HG02588 (cell line): ENCODE measurements at regions not wholly inside any gene's neighbourhood (a gene's known extent, or its start where the extent isn't known, plus 50 kb on each side); places are given as distances from the start of the nearest gene placed in this dataset.
"Not testable (repeated sequence)": the region's sequence is repeated elsewhere in the genome, so short reads cannot be mapped to it uniquely, and the experiment has no call there.

Experiments used
- ATAC-seq: cut with Tn5 transposase; IDR thresholded peaks from one replicate; pipeline ENCODE4 v1.9.1; 2021; ENCODE audit warnings: mild to moderate bottlenecking, moderate library complexity; ENCODE audit not compliant: unreplicated experiment

DNA sequence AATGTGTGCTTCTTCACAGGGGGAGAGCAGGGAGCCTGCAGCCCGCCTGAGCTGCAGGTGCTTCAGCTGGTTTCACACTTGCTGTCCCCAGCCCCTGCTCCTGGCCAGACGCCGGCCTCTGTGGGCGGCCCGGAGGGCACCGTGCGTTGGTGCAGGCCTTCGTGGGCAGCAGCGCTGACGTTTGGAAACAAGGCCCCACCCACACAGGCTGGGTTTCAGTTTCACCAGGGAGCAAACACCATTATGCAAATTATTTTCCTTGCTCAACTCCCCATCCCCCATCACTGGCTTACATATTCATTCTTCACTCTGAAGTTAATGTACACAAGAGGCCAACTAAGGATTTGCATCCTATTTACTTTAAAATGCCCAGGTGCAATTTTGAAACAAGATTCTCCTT lies 343.2 kb downstream of the BCL2L11 start:
- ATAC-seq, result peak; percentile 93

DNA sequence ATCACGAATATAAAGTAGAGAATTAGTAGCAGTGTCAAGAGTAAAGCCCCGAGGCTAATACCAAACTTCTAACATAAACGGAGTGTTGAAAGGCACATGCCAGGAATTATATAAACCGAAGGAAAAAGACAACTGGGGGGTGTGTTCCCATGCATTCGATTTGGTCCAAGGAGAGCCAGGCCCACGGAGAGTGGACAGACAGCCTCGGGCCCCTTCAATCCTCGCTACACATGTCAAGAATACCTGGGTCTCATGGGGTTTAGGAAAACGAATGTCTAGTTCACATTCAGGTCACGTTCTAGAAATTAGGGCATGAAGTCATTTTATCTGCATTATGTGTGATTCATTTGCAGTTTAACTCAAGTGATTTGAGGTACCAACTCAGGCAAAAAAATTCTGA lies 343.7 kb downstream of the BCL2L11 start:
- not testable (repeated sequence) for ATAC-seq

DNA sequence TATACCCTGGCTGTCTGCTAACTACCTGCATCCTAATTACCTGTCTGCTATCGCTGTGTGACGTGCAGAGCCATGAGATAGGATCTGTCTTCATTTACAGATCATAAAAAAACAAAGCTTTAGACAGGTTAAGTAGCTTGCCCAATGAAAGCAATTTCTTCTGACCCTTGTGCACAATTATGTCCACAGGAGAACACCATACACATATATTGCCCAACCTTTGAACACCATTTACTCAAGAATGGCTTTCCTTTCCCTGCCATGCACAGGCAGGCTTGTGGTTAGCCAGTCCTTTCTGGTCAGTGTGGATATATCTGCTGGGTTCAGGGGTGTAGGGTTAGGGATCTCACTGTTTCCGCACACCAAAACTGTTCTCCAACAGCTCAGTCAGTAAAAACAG lies 344.8 kb downstream of the BCL2L11 start:
- not testable (repeated sequence) for ATAC-seq

DNA sequence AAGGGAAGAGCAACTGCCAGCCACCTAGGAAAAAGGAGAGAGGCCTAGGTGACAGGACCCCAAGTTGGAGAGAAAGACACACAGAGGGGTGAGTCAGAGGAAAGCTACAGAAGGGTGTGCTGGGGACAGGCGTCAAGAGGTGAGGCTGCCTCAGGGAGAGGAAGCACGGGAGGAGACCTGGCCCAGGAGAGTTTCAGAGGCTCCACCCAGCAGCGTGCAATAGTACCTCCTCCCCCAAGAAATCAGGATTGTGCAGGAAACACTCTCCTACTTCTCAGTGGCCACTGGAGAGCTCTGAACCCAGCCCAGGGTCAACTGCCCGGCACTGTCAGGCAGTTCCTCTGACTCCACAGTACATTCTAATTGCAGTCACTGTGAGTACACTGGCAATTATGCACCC lies 346.0 kb downstream of the BCL2L11 start:
- not testable (repeated sequence) for ATAC-seq

DNA sequence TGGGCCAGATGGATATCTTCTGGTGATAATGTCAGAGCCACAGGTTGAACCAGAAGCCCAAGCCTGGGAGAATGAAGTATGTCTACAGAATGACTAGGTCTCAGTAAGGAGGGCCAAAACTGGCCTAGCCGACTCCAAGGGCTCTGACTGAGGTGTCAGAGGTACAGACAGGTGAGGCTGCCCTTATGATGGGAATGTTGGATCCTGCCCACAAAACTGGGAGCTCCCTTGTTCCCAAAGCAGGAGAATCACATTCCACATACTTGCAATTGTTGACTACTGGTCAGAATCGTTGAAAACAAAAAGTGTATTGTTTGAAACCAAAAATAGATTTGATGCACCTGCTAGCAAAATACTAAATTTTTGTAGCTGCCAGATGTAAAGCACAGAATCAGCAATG lies 350.2 kb downstream of the BCL2L11 start:
- not testable (repeated sequence) for ATAC-seq

DNA sequence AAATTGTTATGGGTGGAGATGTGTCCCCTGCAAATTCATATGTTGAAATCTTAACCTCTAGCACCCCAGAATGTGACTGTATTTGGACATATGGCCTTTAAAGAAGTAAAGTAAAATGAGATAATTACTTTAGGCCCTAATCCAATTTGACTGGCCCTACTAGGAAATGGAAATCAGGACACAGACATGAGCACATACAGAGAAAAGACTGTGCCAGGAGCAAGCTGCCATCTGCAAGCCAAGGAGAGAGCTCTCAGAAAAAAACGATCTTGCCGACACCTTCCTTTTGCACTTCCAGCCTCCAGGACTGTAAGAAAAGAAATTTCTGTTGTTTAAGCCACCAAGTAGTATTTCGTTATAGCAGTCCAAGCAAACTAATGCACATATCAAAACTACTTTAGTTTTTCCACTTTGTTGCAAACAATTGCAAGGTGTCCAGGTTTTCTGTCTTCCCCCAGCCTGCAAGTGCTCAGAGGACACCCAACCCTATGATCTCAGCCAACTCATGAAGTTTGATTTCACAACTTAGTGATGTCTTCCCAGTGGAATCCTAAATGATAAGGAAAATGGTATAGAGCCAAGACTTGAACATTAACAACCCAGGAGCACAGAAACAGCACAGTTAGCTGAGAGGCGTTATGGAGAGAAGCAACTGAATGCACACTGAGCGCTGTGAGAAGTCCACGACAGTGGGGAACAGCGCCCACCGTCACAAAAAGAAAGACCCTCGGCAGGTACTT lies 351.2 kb downstream of the BCL2L11 start:
- ATAC-seq, result not testable (repeated sequence)

DNA sequence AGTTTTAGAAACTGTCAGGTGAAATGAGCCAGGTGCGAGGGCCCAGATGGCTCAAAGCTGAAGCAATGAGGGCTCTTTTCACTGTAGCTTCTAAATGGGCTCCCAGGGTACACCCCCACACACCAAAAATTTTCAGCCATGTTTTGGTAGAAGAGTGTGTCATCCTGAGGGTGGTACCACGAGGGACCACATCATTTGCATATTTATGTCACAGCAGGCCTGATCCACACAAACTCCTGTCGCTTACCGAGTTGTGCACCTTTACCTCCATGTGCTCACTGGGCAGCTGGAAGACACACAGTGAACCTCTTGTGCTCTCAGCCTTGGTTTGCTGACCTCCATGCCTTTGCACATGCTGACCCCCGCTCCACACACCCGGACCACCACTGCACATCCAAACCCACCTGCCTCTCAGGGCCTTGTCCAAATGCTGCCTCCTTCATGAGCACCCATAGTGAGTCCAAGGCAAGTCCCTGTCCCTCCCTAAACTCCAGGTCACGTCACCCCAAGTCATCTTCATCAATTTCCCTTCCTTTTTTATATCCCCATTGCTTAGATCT lies 352.2 kb downstream of the BCL2L11 start:
- ATAC-seq, result not testable (repeated sequence)

DNA sequence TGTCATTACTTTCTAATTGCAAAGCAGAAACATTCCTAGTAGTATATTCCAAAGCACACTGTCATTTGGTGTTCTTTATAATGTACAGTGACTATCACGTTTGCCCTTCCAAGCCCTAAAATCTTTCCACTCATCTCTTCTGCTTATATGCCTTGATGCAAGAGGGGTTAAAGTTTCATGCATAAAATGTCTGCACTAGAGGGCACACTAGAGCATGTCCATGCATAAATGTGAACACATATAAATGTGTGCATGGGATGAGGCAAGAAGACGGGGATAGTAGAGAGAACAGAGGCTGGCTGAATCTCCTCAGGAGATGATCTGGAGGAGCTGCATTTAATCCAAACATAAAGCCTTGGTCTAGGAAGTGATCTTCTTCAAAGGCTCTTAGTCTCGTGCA lies 352.8 kb downstream of the BCL2L11 start:
- not testable (repeated sequence) for ATAC-seq

DNA sequence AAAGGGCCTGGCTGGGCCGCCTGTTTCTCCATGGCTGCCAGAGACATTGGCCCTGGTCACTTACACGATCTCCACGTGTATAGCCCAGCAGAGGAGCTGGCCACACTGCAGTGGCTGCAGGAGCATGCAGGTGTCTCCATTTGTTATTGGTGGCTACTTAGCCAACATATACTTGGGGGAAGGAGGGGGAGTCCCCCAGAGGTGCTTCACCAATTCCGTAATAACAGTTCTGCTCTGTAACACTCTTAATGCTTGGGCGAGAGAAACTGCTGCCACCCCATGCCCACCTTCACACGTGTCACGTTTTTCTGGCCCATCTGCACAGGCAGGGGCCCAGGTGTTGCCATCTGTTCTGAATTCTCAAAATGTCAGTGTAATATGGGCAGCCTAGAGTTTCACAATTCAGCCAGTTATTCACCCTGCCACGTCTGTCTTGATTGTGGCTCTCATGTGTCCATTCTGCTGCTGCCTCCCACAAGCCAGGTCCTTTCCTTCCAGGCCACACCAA lies 353.5 kb downstream of the BCL2L11 start:
- ATAC-seq, result not testable (repeated sequence)

DNA sequence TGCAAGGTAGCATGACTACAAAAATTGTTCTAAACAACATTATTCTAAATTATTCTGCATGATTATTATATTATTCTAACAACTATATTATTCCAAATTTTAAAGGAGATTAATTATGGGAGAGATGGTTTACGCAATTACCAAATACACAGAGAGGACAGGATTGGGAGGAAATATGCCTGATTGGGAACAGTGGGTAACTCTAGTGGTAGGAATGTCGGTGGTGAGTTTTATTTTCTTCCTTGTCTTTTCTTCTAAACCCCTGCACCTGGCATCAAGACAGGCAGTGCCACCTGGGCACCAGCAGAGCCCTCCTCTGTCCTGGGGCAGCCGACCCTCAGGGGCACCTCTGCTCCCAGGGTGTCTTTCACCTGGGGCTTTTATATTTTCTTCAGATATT lies 357.6 kb downstream of the BCL2L11 start:
- ATAC-seq, result not testable (repeated sequence)

DNA sequence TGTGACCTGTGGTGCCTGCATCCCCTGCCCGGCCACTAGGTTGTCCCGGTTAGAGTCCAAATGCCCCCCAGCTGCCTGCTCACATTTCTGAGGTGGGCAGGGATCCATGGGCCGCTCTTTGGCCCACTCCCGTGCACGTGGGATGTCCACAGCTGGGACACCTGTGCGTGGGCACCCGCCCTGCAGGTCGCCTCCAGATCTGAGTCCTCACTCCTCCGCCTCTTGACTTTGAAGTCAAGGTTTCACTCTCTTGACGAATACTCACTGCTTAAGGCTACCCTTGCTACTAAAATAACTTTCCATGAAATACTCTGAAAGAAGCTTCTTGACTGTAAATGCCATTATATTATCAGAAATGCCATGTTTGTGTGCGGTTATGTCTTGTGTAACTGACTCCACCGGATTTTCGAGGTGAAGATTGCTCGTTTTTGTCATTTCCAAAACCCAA lies 358.2 kb downstream of the BCL2L11 start:
- ATAC-seq, result peak; percentile 62

DNA sequence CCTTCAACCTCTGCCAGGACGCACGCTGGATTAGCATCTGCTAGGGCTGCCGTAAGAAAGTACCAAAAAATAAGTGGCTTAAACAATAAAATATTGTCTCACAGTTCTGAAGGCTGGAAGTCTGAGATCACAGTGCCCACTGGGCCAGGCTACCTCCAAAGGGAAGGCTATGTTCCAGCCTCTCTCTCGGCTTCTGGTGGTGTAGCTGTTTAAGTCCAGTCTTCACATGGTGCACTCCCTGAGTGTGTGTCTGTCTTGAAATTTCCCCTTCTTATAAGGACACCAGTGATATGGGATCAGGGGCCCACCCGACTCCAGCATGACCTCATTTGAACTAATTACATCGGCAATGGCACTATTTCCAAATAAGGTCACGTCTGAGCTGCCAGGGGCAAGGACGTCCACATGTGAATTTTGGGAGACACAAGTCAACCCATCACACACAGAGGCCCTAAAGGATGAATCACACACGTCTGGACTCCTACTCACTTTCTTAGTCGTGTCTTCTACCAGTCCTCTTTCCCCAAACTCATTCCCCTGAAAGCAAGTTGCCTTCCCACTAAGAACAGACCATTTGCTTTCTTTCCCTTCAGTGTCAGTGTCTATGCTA lies 359.4 kb downstream of the BCL2L11 start:
- ATAC-seq, result not testable (repeated sequence)

DNA sequence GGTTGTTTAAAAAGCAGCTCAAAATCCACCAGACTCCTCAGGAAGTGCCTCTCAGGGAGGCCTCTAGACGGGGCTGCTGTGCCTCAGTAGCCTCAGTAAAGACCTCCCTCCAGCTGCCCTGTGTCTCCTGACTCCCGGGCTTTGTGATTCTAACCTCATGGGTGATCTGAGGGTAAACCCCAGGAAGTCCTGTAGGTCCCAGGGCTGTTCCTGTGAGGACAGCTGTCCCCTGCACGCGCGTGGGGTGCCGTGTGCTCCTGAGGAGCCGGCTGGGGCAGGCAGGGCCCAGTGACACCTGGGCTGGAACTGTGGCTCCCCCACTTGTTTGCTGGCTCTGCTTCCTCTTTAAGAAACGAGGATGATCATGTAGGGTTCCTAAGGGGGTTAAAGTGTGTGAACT lies 359.9 kb downstream of the BCL2L11 start:
- ATAC-seq, result not testable (repeated sequence)

DNA sequence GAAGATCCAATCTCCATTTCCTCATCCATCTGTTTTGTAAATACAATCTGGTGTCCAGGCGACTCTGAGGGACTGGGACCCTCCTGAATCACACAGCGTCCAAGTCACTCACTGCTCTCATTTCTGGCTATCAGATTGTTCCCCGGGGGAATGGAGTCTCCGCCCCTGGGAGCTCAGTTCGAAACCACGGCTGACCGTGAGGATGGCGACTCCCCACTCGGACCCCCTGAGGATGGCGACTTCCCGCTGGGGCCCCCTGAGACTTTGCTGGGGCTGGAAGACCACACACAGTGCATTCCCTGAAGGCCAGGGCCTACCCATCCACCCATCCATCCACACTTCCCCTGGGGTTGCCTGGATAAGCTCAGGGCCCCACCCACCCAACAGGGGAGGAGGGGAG lies 360.5 kb downstream of the BCL2L11 start:
- not testable (repeated sequence) for ATAC-seq

DNA sequence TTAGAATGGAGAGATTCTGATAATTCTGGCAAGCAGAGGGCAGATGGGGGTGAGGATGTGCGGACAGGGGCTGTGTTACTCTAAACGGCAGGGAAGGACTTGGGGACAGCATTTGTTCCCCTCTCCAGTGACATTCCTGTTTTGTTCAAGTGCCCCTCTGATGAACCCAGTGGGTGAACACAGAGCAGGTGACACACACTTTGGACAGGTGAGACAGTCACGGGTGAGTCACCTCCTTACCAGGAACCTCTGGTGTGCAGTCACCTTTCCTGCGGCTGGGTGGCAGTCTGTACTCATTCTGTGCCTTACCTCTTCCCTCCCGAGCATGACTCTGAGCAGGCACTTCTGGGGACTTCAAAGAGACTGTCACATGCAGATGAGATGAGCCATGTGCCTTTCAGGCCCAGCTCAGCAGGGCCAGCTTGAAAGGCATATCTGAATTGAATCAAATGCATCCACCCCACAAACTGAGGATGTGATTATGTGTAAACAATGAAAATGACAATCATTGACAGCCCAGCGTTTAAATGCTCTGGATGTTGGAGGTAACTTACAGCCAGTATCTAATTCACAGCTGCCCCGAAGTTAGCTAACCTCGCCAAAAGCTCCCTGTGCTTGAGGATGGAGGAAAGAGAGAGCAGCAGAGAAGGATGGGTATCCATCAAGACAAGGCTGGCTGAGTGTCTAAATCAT lies 362.4 kb downstream of the BCL2L11 start:
- ATAC-seq, result peak; percentile 54

DNA sequence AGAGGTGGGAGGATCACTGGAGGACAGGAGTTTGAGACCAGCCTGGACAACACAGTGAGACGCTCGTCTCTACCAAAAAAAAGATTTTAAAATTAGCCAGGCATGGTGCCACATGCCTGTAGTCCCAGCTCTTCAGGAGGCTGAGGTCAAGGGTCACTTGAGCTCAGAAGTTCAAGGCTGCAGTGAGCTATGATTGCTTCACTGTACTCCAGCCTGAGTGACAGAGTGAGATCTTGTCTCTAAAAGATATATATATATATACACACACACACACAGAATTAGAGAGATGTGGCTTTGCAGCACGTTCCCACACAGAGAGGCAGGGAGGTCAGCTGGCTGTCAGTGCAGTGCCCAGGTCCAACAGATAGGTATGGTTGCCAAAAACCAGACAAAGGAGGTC lies 363.4 kb downstream of the BCL2L11 start:
- ATAC-seq, result not testable (repeated sequence)

DNA sequence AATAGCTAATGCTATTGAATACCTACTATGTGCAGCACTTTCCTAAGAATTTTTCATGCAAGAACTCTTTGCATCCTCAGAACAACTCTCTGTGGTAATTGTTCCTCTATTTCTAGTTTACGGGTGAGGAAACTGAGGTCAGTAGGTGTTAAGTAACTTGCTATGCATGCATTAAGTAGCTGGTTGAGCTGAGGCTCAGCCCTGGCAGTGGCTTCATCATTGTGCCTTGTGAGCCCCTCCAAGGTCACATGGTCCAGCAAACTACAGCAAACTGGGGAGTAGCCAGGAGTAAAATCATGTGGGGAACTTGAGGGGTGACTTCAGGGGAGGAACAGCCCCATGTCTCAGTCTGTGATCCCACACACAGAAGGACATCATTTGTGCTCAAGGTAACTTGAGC lies 365.2 kb downstream of the BCL2L11 start:
- ATAC-seq, result not testable (repeated sequence)

DNA sequence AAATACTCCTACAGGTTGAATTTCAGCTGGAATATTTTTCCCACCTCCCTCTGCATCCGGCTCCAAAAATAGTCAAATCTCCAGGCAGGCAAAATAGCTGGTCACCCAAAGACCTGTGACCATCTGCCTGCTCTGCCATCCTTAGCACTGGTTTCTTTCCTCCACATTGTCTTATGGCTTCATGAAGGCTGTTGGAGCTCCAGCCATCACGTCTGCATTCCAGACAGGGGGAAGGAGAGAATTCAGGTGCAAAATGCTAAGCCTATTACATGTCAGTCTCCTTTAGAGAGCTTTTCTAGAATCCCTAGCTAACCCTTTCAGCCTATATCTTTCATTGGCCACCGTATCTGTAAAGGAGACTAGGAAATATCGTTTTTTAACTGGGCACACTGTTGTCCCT lies 367.7 kb downstream of the BCL2L11 start:
- ATAC-seq, result not testable (repeated sequence)

DNA sequence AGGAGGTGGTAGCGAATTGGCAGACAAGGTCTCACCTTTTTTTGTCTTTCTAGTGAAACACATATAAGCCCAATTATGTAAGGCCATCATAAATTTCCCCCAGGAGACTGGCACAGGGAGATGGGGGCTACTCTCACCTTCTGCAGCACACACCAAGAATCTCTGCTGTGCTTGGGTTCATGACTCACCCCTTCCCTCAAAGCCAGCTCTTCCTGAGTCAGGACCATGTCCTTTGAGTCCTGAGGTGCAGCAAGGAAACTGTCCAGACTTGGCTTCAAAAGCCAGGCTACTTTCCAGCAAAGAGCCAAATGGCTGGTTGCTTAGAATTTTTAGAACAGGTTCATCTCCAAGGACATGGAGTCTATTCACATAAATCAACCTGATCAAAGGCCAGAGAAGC lies 368.7 kb downstream of the BCL2L11 start:
- ATAC-seq, result not testable (repeated sequence)

DNA sequence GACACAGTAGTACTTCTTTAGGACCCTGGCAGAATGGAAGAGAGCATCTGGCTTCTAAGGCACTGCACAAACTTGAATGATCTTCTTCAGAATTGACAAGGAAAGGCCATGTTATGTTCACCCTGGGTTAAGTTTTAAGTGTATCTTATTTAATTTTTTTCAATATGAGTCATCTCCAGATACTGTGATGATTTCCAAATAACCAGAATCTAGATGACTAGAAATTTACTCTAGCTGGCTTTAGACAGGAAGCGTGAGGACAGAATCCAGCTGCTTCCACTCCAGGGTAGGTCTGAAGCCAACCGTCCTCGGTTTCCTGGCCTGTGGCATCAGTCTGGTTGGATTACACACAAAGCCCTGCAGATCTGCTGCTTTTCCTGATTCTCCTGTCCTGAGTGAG lies 370.5 kb downstream of the BCL2L11 start:
- not testable (repeated sequence) for ATAC-seq

DNA sequence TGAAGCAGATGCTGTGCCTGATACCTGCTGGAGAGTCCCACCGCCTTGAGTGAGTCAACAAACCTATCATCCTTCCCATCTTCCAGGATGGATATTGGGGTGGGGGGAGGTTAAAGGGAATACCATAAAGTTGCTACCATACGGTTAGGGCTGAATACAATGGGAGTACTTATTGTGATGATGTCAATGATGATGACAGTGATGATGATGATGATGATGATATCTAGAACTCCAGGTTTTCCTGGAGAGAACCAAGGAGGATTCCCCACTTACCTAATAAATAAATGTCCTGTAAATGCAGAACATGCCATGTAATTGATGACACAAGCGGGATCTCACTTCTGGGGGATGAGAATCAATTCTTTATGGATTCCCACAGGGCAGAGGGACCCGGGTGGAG lies 370.9 kb downstream of the BCL2L11 start:
- ATAC-seq, result not testable (repeated sequence)
